ENCODE measurements at regions not wholly inside any gene's neighbourhood (a gene's known extent, or its start where the extent isn't known, plus 50 kb on each side); places are given as distances from the start of the nearest gene placed in this dataset.

GRCh38 chr1:87685311-87686135 lies 356.8 kb downstream of the LMO4 start:
- DNase-seq, result no peak

DNA sequence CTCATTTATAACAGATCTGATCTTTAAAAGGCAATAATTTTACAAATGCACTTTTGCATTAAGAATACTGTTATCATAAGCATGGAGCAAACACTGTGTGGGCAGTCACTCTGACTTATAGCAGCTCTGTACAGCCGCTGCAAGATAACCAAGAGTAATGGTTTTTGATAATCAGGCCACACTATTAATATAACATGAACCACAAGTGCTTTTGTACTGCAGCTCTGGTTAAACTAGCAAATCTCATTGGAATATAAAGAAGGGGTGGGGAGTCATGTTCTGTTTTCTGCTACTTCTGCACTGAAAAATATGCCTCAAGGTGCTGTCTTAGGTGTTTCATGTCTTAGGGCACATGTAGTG lies 357.4 kb downstream of the LMO4 start:
- DNase-seq, result no peak

GRCh38 chr1:87686671-87687070 lies 358.0 kb downstream of the LMO4 start:
- DNase-seq, result no peak

GRCh38 chr1:87688136-87688535 lies 359.5 kb downstream of the LMO4 start:
- DNase-seq, result peak in 1 of 3 experiments; percentile 21

DNA sequence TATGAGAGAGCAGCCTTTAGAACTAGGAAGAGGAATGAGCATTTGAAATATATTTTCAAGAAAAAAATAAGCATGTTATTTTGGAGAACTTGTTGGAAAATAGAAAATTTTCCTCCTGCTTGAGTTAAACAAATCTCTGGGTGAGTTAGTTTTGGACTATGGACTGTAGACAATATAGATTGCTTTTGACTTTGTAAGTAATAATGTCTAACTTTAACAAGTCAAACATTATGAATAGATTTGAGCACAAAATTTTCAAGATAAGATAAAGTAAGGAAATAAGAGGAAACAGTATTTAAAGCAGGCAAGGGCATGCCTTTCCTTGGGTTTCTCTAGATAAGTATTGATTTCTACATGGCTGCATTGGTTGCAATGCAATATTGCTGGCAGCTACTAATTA lies 360.8 kb downstream of the LMO4 start:
- no peak for DNase-seq

GRCh38 chr1:87696483-87696882 lies 367.8 kb downstream of the LMO4 start:
- no peak for DNase-seq

DNA sequence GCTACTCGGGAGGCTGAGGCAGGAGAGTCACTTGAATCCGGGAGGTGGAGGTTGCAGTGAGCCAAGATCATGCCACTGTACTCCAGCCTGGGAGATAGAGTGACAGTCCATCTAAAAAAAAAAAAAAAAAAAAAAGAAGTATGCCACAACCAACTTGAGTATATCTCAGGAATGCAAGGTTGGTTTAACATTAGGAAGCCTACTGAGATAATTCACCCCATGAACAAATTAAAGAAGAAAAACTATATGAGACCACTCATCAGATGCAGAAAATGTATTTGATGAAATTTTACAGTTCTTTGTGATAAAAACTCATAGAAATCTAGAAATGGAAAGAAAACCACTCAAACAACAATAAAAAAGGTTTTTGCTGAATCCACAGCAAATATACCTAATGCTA lies 373.8 kb downstream of the LMO4 start:
- peak in 1 of 3 experiments; percentile 8 for DNase-seq

DNA sequence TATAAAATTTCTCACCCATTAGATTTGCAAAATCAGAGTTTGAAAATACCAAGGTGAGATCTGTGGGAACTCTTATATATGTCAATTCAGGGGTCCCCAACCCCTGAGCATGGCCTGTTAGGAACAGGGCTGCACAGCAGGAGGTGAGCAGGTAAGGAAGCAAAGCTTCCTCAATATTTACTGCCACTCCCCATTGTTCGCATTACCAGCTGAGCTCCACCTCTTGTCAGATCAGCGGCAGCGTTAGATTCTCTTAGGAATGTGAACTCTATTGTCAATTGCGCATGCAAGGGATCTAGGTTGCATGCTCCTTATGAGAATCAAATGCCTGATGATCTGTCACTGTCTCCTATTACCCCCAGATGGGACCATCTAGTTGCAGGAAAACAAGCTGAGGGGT lies 376.6 kb downstream of the LMO4 start:
- no peak for DNase-seq

DNA sequence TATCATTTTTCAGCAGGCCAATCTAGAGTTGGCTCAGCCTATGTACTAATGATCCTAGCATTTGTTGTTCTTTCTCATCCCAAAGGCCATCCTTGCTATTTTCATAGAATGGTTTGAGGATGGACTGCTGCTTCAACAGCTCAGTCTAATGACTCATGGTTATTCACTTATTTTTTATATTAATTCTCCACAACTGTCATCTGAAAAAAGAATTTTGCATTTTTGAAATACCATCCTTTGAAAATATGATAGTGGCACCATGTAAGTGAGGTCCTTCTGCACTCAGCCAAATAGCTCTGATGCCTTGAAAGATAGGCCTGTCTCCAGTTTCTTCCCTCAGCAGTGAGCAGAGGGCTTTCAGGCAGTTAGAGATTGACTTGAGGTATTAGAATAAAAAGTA lies 377.5 kb downstream of the LMO4 start:
- DNase-seq, result no peak

GRCh38 chr1:87706779-87707228 lies 378.1 kb downstream of the LMO4 start:
- DNase-seq, result peak in 2 of 3 experiments; percentile 35 to 69

- no peak for DNase-seq
Measured at GRCh38 chr1:87707411-87707810, 378.7 kb downstream of the LMO4 start.

- DNase-seq, result no peak
Measured at GRCh38 chr1:87712261-87713010, 383.8 kb downstream of the LMO4 start.

GRCh38 chr1:87714278-87714677 lies 385.6 kb downstream of the LMO4 start:
- no peak for DNase-seq

- DNase-seq, result no peak
Measured at GRCh38 chr1:87715052-87715451, 386.4 kb downstream of the LMO4 start.

GRCh38 chr1:87715471-87715870 lies 386.8 kb downstream of the LMO4 start:
- DNase-seq, result no peak

DNA sequence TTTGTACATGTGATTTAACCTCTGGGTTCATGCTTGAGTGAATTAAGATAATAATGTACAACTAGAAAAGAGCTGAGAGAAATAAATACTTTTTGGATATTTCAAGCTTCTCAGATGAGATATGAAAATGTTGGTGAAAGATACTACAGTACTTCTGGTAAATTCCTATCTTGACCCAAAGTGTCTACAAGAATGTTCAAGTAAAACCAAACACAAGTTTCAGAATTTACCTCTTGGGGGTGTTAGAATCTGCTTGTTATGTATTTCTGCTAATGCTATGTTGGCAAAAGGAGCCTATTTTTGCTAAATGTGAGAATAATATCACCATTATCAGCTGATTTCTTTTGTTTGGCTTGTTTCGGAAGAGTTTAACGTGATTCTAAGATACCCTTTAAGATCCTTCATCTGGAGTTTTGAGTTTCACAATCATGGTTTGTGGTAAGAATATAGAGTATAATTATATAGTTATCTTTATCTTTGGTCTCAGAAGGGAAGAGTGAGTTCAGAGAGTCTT lies 388.5 kb downstream of the LMO4 start:
- no peak for DNase-seq

- peak in 2 of 3 experiments; percentile 7 to 56 for DNase-seq
Measured at GRCh38 chr1:87718241-87718950, 389.7 kb downstream of the LMO4 start.

DNA sequence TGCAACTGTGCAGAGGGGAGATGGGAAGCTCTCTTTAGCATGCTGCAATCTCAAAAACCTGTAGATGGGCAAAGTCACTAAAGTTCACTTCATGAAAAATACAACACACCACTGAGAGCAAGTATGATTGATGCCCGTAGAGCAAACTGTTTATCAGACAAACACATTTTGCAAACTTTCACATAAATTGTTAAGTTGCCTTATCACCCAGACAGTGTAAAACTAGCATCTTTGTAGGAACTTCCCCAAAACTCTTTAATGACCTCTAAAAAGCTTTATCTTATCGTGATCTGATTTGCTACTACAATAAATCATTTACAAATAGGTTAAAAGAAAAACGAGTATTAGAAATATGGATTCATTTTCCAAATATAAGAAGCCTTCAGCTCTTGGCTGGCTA lies 391.0 kb downstream of the LMO4 start:
- DNase-seq, result no peak

DNA sequence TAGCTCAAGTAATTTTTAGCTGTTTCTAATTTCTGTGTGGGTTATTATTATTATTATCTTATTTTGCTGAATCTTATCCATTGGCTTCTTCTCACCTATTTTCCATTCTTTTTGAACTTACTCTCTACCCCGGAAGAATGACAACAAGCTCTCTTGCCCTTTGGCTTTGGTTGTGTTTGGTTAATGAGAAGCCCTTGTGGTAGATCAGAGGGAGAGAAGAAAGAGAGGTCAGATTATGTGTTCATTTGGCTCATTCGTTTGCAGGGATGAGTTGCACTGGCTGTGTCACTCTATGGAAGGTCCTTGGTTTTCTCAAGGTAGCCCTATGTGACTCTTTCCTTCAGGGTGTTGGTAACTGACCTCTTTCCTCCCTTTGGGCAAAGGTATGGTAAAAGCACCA lies 391.9 kb downstream of the LMO4 start:
- DNase-seq, result no peak

DNA sequence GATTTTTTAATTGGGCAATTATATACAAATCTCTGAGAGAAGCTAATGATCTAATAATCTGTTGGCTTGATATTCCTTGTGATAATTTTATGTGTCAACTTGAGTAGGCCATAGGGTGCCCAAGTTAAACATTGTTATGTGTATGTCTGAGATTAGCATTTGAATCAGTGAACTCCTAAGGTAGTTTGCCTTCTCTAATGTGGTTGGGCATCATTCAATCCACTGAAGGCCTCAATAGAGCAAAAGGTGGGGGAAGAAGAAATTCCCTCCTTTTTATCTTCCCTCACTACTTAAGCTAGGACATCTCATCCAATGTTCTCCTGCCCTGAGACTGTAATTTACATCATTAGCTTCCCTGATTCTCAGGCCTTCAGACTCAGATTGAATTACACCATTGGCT lies 394.5 kb downstream of the LMO4 start:
- no peak for DNase-seq

GRCh38 chr1:87728169-87728568 lies 399.5 kb downstream of the LMO4 start:
- no peak for DNase-seq

GRCh38 chr1:87730274-87731216 lies 401.9 kb downstream of the LMO4 start:
- no peak for DNase-seq
